GM21390 (cell line): ENCODE measurements at regions not wholly inside any gene's neighbourhood (a gene's known extent, or its start where the extent isn't known, plus 50 kb on each side); places are given as distances from the start of the nearest gene placed in this dataset.

Source experiments
- ATAC-seq: cut with Tn5 transposase; IDR thresholded peaks from one replicate; pipeline ENCODE4 v1.9.1; 2021; ENCODE audit not compliant: unreplicated experiment

DNA sequence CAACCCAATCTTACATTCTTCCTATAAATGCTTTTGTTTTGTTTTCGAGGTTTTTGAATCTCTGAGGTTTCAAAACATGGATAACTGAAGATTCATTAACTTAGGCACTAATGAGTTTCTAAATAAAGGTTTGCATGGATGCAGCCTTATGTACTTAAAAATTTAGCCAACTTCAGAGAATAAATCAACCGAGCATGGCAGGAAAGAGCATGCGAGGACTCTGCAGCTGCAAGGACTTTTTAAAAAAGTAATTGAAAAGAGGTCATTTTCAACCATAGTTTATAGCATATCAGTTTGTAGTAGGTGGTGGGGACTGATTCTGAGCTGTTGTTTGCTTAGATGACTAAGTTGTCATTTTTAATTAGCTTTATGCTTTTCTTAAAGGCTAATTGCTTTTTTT lies 567.0 kb upstream of the ZEB2 start:
- no peak for ATAC-seq

DNA sequence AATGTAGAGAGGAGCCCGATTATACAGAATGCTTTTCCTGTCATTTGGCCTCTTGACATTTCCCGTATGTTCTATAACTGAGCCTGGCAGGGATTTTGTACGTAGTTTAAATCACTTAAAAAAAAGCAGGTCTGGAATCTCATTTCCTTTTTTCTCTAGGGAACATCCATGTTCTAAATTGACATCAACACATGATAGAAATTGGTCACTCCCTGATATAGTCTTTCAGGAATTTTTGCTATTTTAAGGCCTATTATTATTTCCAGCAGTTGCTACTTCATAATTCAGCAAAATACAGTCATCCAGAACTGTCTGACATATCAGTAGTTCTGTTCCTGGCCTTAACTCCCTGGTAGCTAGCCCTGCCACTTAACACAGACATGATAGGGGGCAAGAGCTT lies 565.7 kb upstream of the ZEB2 start:
- no peak for ATAC-seq

DNA sequence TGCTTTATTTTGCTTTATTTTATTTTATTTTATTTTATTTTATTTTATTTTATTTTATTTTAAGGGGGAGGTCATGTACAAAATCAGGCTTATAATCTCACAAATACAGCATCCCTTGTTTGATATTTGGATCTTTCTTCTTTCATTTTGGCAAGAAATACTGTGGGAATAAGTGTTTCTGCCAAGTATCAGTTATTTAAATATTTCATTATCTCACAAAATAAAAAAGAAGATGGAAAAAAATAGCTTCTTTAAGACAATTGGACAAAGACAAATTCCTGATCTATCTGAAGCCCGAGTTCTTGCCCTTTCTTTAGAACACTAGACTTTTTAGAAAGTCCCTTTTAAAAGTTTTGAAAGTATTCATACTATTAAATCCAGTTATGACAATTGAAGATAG lies 560.5 kb upstream of the ZEB2 start:
- no peak for ATAC-seq

- ATAC-seq = no peak
Measured at GRCh38 chr2:145079641-145080040, 559.7 kb upstream of the ZEB2 start.

DNA sequence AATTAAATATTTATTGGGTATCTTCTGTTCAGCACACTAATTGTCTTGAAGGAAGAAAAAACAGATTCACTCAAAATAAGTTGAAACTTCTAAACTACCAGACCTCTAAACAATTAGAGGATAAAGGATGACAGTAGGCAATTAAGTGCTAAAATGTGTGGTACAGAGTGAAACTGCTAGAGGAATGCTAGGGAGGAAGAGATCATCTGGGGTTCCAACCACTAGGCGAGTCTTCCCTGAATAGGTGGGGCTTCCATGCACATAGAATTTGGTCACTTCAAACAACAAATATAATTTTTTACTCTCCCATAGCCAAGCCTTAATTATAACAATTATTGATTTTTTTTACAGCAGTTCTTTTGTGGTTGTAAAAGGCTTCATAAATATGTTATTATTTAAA lies 559.0 kb upstream of the ZEB2 start:
- ATAC-seq = no peak

GRCh38 chr2:145076085-145076484 lies 556.2 kb upstream of the ZEB2 start:
- ATAC-seq = no peak

- ATAC-seq = no peak
Measured at GRCh38 chr2:145075454-145076062, 555.6 kb upstream of the ZEB2 start.

DNA sequence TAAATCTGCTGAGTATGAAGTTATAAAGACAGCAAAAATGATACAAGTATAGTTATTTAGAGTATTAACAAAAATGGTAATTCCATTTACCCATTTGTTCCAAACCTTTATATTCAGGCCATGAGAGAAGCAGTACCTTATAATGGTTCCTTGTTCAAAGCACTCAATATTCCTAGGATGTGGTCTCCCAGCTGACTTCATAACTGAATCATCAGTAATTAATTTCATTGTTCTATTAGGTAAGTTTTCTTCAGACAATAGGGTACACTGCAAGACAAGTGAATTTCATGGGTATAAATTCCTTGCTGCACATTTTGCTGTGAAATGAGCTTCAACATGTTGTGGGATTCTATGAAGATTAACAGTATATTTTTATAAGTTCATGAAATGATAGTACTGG lies 550.8 kb upstream of the ZEB2 start:
- no peak for ATAC-seq

DNA sequence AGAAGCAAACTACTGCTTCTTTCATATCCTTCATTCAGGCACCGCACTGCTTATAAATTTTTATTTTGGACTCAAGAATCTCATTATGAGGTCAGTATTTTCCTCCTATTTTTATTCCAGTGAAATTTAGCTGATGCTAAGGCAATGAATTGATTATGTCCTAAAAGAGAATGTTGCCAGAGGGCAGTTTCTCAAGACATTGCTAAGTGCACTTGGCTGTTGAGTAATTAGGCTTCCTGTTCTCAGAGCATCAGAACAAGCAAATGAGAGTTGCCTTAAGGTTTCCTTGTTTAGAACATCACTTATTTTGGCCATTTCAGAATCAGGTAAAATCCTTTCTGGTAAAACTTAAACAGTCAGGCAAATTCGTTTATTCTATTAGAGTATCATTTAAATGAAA lies 548.6 kb upstream of the ZEB2 start:
- no peak for ATAC-seq

DNA sequence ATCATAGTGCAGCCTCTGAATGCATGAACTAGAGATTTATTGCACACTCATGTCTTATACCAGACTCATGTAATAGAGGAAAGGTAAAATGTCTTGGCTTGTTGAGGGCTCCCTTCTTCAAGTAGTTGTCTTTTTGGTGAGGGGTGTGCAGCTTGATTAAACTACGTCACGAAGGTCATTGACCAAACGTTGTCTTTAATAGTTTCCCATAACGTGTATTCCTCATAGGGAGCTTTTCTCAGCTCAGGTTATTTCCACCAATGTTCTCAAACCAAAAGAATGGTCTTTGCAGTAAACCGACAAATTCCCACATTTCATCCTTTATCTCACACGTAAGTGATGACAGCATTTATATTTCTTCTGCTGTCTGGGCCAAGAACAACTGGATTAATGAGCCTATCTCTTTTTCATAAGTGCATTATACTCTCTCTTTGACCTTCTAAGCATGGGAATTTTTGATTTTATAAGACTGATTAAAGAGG lies 547.7 kb upstream of the ZEB2 start:
- no peak for ATAC-seq

- ATAC-seq = no peak
Measured at GRCh38 chr2:145066856-145067548, 547.1 kb upstream of the ZEB2 start.

- no peak for ATAC-seq
Measured at GRCh38 chr2:145066151-145066661, 546.3 kb upstream of the ZEB2 start.

GRCh38 chr2:145065342-145065741 lies 545.4 kb upstream of the ZEB2 start:
- no peak for ATAC-seq

GRCh38 chr2:145064511-145064910 lies 544.6 kb upstream of the ZEB2 start:
- no peak for ATAC-seq

DNA sequence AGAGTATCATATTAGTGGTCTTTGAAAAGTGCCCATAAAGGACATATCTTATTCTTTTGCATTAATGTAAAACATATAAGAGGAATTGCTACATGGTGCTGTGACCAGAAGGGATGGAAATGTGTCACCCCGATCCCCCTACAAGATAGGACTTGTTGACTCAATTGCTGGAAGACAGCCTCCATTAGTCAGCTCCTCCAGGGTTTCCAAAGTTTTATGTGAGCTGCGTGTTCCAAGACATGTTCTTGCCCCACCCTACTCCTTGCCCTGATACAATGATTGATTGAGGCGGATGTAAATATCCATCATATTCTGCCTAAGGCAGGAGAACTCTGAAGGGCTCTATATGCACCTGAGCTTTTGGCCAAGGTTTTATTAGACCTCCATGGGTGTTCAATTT lies 541.0 kb upstream of the ZEB2 start:
- ATAC-seq = no peak

DNA sequence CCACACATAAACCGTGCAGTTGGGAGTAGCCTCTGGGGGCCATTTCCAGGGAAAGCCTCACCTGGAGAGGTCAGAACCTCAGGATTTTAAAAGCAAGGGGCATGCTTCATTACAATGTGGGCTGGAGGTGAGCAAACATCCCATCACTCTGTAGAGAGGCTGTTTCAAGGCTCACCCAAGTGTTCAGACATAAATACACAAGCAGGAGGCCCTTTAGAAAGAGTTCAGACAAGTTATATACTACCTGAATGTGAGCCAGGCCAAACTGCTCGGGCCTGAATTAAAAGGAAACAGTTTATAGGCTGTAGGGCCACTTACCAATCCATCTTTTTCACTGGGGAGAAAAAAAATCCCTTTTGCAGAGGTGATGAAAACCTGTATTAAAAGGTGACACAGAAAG lies 540.0 kb upstream of the ZEB2 start:
- no peak for ATAC-seq

DNA sequence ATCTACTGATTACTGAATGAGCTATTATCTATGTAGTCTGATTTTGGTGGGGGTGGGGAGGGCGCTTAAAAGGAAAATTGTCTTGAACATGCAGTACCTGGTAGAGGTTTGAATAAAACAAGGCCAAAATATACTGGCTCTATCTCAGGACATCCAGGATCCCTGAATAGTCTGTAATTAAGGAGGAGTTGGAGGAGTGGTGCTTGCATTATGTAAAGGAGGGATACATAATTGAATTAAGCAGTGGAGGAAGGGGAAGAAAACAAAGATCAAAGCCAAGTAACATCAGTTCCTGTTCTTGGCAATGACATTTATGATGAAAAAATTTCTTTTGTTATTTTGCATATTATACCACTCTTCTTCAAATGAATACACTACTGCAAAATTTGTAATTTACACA lies 539.4 kb upstream of the ZEB2 start:
- ATAC-seq = no peak

DNA sequence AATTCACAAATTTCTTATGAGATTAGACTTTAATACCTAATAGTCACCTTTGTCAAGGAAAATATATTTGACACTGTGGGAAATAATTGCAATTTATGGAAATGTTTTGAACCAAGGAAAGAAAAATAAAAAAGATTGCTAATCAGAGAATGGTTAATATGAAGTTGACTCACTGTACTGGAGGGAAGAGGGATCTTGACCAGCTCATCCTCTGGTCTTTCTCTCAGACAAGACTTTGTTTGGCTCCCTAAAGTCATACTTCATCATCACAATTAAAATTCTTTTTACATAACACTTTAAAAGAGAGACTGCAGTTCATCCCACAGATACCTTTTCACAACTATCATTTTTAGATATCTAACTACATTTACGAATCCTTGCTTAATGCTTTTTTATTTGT lies 538.5 kb upstream of the ZEB2 start:
- ATAC-seq = no peak

DNA sequence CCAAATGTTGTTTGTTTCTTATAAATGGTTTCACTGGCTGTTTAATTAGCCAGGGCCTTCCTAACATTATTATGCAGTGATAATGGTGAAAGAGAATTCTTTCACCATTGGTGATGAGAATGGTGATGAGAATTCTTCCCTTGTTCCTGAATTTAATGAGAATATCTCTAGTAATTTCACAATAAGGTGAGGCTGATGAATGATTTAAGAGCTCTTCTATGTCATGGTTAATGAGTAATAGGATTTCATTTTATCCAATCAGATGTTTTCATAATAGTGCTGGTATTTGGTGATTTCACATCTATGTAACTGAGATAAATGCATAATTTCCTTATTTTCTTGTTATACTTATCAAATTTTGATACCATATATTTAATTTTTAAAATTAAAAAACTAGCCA lies 535.7 kb upstream of the ZEB2 start:
- no peak for ATAC-seq

DNA sequence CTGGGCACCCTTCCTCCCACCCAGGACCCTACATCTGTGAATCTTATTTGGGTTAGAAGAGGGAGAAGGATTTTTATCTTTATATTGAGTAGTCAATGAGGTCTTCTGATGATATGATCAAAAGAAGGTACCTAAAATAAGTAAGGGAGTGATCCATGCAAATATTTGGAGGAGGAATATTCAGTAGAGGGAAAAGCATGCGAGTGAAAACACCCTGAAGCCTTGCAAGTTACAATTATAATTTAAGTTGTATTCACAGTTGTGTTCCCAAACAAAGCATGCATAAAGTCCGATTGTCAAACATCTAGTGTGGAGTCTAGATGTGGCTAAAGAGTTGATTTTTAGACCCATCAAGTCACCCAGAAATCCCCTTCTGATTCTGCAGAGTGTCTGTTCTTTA lies 530.2 kb upstream of the ZEB2 start:
- ATAC-seq = no peak

- ATAC-seq = no peak
Measured at GRCh38 chr2:145049475-145049874, 529.6 kb upstream of the ZEB2 start.

DNA sequence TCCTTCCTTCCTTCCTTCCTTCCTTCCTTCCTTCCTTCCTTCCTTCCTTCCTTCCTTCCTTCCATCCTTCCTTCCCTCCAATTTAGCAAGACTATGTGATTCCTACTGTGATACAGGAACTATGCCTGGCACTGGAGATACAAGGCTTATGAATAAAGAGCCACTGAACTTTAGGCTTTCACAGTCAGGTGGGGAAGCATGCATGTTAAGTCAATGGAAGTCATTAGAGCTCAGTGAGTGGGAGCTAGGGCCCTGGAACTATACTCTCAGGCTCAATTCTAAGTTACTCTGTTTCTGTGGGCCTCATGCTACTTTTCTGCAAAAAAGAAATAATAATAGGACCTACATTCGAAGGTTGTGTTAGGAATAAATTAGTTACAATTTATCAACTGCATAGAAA lies 527.6 kb upstream of the ZEB2 start:
- no peak for ATAC-seq

- ATAC-seq = no peak
Measured at GRCh38 chr2:145044491-145044890, 524.6 kb upstream of the ZEB2 start.
